HG02759 (cell line): ENCODE measurements at regions not wholly inside any gene's neighbourhood (a gene's known extent, or its start where the extent isn't known, plus 50 kb on each side); places are given as distances from the start of the nearest gene placed in this dataset.
"Not testable (repeated sequence)": the region's sequence is repeated elsewhere in the genome, so short reads cannot be mapped to it uniquely, and the experiment has no call there.

ENCODE experiments used
- ATAC-seq: cut with Tn5 transposase; IDR thresholded peaks from one replicate; pipeline ENCODE4 v1.9.1; 2021; ENCODE audit warnings: mild to moderate bottlenecking, moderate library complexity; ENCODE audit not compliant: unreplicated experiment

DNA sequence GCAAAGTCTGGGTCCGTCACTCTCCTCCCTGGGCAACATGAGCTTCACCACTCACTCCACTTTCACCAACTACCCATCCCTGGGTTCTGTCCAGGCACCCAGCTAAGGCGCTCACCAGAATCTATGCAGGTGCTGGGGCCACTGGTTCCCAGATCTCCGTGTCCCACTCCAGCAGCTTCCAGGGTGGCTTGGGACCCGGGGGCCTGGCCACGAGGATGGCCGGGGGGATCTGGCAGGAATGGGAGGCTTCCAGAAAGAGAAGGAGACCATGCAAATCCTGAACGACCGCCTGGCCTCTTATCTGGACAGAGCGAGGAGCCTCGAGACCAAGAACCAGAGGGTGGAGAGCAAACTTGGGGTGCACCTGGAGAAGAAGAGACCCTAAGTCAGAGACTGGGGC is 1611.0 kb upstream of the ACO1 start:
- no peak for ATAC-seq

DNA sequence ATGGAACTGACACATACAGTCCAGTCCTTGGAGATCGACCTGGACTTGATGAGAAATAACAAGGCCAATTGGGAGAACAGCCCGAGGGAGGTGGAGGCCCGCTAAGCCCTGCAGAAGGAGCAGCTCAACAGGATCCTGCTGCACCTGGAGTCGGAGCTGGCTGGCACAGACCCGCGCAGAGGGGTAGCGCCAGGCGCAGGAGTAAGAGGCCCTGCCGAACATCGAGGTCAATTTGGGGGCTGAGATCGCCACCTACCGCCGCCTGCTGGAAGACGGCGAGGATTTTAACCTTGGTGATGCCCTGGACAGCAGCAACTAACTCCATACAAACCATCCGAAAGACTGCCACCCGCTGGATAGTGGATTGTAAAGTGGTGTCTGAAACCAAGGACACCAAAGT is 1610.1 kb upstream of the ACO1 start:
- no peak for ATAC-seq

DNA sequence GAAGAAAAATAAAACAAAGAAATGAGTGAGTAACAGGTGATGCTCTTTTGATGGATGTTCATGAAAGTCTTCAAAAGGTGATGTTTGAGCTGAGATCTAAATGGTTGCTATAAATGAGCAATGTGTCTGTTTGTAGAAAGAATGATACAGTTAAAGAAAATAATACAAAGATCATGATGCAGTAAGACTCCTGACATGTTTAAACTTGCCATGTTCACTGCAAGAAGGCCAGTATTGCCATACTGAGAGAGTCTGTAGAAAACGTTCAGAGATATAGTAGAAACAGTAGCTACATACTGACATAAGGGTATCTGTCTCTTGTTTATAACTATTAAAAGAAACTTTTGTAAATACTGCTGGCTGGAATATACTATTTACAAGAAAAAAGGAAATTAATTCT is 1609.2 kb upstream of the ACO1 start:
- no peak for ATAC-seq

DNA sequence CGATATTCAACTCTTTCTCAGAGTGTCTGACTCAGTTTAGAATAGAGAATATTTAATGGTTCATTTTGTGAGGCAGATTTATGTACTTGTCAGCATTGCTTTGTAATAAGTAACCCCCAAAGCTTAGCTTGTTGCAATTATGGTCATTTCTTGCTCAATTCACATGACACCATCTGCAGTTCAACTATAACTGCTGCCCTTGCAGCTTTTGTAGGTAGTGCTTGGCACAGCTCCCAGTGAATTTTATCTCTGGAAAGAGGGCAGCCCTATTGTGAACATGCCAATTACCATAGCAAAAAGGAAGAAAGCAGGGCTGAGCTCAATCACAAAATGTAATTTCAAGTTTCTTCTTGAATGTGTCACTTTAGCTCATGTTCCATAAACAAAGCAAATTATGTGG is 1587.7 kb upstream of the ACO1 start:
- no peak for ATAC-seq

- ATAC-seq: no peak
Measured at GRCh38 chr9:30799527-30800101, 1584.8 kb upstream of the ACO1 start.

DNA sequence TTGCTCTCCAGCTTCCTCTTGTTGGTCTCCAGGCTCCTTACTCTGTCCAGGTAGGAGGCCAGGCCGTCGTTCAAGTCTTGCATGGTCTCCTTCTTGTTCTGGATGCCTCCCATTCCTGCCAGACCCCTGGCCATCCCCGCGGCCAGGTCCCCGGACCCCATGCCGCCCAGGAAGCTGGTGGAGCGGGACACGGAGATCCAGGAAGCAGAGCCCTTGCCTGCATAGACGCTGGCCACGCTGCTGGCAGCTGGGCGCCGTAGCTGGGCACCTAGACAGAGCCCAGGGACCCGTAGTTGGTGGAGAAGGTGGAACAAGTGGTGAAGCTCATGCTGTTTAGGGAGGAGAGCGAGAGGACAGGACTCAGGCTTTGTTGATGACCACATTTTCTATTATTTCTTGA is 1584.0 kb upstream of the ACO1 start:
- no peak for ATAC-seq

DNA sequence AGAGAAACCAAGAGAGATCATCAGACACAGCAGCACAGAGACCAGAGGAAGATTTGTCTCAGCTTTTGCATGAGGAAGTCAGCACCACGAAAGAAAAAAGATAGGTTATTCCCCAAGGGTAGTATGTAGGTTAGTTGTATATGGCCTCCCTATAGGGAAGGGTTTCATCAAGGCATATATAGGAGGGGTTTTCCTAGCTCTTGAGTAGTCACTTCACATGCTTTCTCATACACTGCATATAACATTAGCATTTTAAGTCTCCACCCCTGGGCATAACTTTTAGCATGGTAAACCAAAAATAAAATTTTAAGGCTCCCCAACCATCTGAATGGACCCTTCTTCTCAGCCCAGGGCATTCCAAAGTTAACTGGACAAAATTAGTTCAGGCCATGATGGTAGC is 1571.6 kb upstream of the ACO1 start:
- ATAC-seq: no peak

DNA sequence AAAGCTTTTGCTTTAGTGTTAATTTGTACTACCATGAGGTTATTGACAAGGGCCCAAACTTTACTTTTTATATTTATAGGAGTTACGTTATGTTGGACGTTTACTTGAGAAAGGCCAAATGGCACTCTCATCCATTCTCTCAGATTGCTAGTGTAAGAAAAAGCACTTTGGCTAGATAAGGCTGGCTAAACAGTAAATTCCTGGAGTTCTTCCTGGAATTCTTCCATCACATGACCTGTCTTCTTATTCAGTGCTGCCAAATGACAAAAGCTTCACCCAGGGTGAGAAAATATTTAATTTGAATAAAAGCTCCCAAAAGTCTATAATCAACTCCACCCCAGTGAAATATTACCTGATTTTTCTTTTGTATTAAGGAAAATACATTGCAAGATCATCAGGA is 1568.9 kb upstream of the ACO1 start:
- ATAC-seq: no peak

- no peak for ATAC-seq
Measured at GRCh38 chr9:30845136-30845535, 1539.3 kb upstream of the ACO1 start.

GRCh38 chr9:30846651-30847050 is 1537.8 kb upstream of the ACO1 start:
- ATAC-seq: no peak

DNA sequence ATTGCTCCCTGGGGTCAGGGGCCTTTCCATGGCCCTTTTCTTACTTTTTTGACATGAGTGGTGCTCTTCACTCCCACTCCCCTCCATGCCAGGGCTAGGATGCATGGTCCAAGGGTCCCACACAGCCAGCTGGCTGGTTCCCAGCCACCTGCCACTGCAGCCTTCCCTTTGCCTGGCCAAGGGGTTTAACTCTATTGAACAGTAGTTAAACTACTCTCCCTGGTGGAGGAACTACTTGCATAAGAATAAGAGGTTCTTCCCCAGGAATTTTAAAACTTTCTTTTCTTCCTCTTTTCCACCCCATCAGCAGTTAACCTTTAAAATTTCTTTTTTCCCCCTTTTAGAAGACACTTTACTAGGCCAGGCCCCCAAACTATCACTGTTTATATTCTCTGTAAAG is 1532.8 kb upstream of the ACO1 start:
- ATAC-seq: no peak

GRCh38 chr9:30900706-30901105 is 1483.7 kb upstream of the ACO1 start:
- no peak for ATAC-seq

GRCh38 chr9:30913331-30913730 is 1471.1 kb upstream of the ACO1 start:
- ATAC-seq: no peak

GRCh38 chr9:30915451-30915850 is 1469.0 kb upstream of the ACO1 start:
- no peak for ATAC-seq

GRCh38 chr9:30925126-30925525 is 1459.3 kb upstream of the ACO1 start:
- ATAC-seq: no peak

- ATAC-seq: no peak
Measured at GRCh38 chr9:30925635-30926034, 1458.8 kb upstream of the ACO1 start.

- no peak for ATAC-seq
Measured at GRCh38 chr9:30928045-30928444, 1456.4 kb upstream of the ACO1 start.

GRCh38 chr9:30932226-30932625 is 1452.2 kb upstream of the ACO1 start:
- ATAC-seq: no peak

DNA sequence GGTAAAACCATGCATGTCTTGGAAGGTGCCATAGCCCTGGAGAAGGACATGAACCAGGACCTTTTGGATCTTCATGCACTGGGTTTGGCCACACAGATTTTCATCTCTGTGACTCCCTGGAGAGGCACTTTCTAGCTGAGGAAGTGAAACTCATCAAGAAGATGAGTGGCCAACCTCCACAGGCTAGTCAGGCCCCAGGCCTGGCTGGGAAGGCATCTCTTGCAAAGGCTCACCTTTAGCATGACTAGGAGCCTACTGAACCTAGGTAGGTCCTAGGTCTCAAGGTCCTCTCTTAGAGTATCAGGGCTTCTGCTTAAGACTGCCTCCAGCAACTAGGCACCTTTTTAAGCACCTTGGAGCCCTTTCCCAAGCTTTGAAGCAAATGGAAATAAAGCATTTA is 1448.7 kb upstream of the ACO1 start:
- ATAC-seq: no peak

DNA sequence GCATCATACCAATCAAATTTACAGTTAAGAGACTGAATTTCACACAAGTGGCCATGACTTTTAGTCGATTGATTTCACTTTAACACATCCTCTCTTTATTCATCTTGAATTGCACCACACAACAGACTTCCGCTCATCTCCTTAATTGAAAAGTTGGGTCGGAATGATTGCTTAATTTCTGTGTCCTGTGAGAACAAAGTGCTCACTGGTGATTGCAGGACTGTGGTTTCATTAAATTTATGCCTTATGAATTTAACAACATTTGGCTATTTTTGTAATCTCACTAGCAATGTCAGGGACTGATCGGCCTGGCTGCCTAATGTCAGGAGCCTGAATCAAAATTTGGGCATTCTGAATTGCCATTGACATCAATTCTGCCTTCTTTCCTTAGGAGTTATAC is 1447.3 kb upstream of the ACO1 start:
- ATAC-seq: no peak

DNA sequence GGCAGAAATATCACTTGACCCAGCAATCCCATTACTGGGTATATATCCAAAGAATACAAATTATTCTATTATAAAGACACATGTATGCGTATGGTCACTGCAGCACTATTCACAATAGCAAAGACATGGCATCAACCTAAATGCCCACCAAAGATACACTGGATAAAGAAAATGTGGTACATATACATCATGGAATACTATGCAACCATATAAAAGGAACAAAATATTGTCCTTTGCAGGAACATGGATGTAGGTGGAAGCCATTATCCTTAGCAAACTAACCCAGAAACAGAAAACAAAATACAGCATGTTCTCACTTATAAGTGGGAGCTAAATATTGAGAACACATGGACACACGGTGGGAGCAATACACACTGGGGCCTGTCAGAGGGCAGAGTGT is 1441.6 kb upstream of the ACO1 start:
- ATAC-seq: not testable (repeated sequence)

GRCh38 chr9:30943446-30944224 is 1440.8 kb upstream of the ACO1 start:
- no peak for ATAC-seq

- no peak for ATAC-seq
Measured at GRCh38 chr9:30944225-30944569, 1440.2 kb upstream of the ACO1 start.
